Endothelial cell of umbilical vein (primary cell): ENCODE measurements at regions not wholly inside any gene's neighbourhood (a gene's known extent, or its start where the extent isn't known, plus 50 kb on each side); places are given as distances from the start of the nearest gene placed in this dataset.

Source experiments
- BruUV-seq: library from RNA; stranded (reverse); fragments of 400-500 nt; replicated peaks from 2 replicates; lab custom pipeline; 2021; lab: Mats Ljungman, UMichigan
- CTCF ChIA-PET: fragments of 300-600, 350-600 bp; sonication (Branson Sonifier 250); formaldehyde crosslinking; loops from one replicate; lab custom pipeline; 2021; ENCODE audit warnings: antibody characterized with exemption, inconsistent platforms; lab: Charles Lee
- POLR2A ChIA-PET: fragments of 300-600, 350-600 bp; sonication (Branson Sonifier 250); formaldehyde crosslinking; loops from one replicate; lab custom pipeline; 2021; ENCODE audit warnings: antibody characterized with exemption, inconsistent platforms; lab: Charles Lee
- DNase-seq: peaks from one replicate; pipeline ENCODE4 v3.0.0-alpha.2; 2011; ENCODE audit warnings: low read depth, low spot score
- FAIRE-seq: peaks from 2 replicates; lab custom pipeline; 2011; peaks lifted over from hg19 to GRCh38; lab: Jason Lieb, UNC
- H2AFZ ChIP-seq: 2 replicates; pipeline ENCODE4 v1.6.0; 2012; ENCODE audit warnings: low read depth, low read length, control low read depth, inconsistent platforms
- H3K27ac ChIP-seq: 2 replicates; pipeline ENCODE4 v1.5.1; 2011; ENCODE audit warnings: low read depth, mild to moderate bottlenecking, control low read depth, low read length, moderate library complexity; ENCODE audit not compliant: insufficient read depth
- H3K27me3 ChIP-seq, 2 experiments: 2 replicates each; pipeline versions ENCODE4 v1.6.0 to v1.6.1; 2011; ENCODE audit warnings: low read length in 2 of 2, mixed read lengths in 1 of 2; ENCODE audit not compliant: control insufficient read depth in 2 of 2, insufficient read depth in 2 of 2
- H3K36me3 ChIP-seq, 2 experiments: 2 replicates in 1 of 2; 3 replicates in 1 of 2; pipeline ENCODE4 v1.5.1; 2011; ENCODE audit warnings: low read length in 2 of 2, mild to moderate bottlenecking in 1 of 2, moderate library complexity in 1 of 2; ENCODE audit not compliant: control insufficient read depth in 2 of 2, insufficient read depth in 2 of 2; ENCODE audit errors: extremely low read depth in 1 of 2
- H3K4me1 ChIP-seq: 3 replicates; pipeline ENCODE4 v1.5.1; 2011; ENCODE audit warnings: mild to moderate bottlenecking, low read length; ENCODE audit not compliant: control insufficient read depth, insufficient read depth; ENCODE audit errors: extremely low read depth
- H3K4me2 ChIP-seq: 2 replicates; pipeline ENCODE4 v1.6.1; 2011; ENCODE audit warnings: low read length, control low read depth, mixed read lengths; ENCODE audit not compliant: insufficient read depth
- H3K4me3 ChIP-seq, 3 experiments: fragments of 200-600 bp in 1 of 3; sonication (generic), shearing (Covaris generic) in 1 of 3; replicated peaks in 1 of 3; 2 replicates each; pipeline ENCODE4 v1.5.1; 2011 to 2016; ENCODE audit warnings: control low read depth in 3 of 3, low read length in 3 of 3, mild to moderate bottlenecking in 2 of 3, inconsistent platforms in 1 of 3, low read depth in 1 of 3, moderate library complexity in 1 of 3; ENCODE audit not compliant: insufficient read depth in 1 of 3
- H3K79me2 ChIP-seq: 2 replicates; pipeline ENCODE4 v1.6.0; 2012; ENCODE audit warnings: low read length, inconsistent platforms; ENCODE audit not compliant: control insufficient read depth, insufficient read depth
- H3K9ac ChIP-seq: replicated peaks from 2 replicates; pipeline ENCODE3; 2011; ENCODE audit warnings: low read length, control low read depth; ENCODE audit not compliant: insufficient read depth; ENCODE audit errors: extremely low read depth
- H3K9me1 ChIP-seq: replicated peaks from 3 replicates; pipeline ENCODE4 v1.6.0; 2011; ENCODE audit warnings: mild to moderate bottlenecking, low read length; ENCODE audit not compliant: control insufficient read depth, insufficient read depth; ENCODE audit errors: extremely low read depth
- H3K9me3 ChIP-seq: replicated peaks from 2 replicates; pipeline ENCODE4 v1.5.1; 2012; ENCODE audit warnings: low read length, inconsistent platforms; ENCODE audit not compliant: control insufficient read depth, insufficient read depth
- H4K20me1 ChIP-seq: replicated peaks from 2 replicates; pipeline ENCODE3; 2011; ENCODE audit warnings: mild to moderate bottlenecking, low read length; ENCODE audit not compliant: control insufficient read depth, insufficient read depth; ENCODE audit errors: extremely low read depth
- FOS ChIP-seq: IDR thresholded peaks from 2 replicates; pipeline ENCODE4 v1.6.1; 2011; ENCODE audit warnings: mild to moderate bottlenecking, low read length, moderate library complexity, borderline replicate concordance; ENCODE audit not compliant: insufficient read depth
- GATA2 ChIP-seq: IDR thresholded peaks from 2 replicates; pipeline ENCODE4 v1.7.0; 2011; ENCODE audit warnings: low read depth, mild to moderate bottlenecking, moderate library complexity, mixed read lengths, low read length; ENCODE audit not compliant: insufficient read length, insufficient read depth
- JUN ChIP-seq: IDR thresholded peaks from 2 replicates; pipeline ENCODE4 v1.6.1; 2011; ENCODE audit warnings: borderline replicate concordance, low read depth; ENCODE audit not compliant: insufficient read length, insufficient read depth
- MYC ChIP-seq: IDR thresholded peaks from one replicate; pipeline ENCODE4 v1.6.1; 2011; ENCODE audit warnings: mild to moderate bottlenecking, low read depth, low read length
- dilution Hi-C: fragments of 300-500 bp; cut with MboI; formaldehyde crosslinking; loops from one replicate; pipeline ENCODE4 v1.15.0; 2019; ENCODE audit warnings: low sequenced_read_pairs; ENCODE audit not compliant: extremely low pct_ligation_motif_present
- intact Hi-C: fragments of 100-400 bp; cut with micrococcal nuclease; formaldehyde crosslinking; loops from one replicate; pipeline ENCODE4 v1.10.0; 2022
- TF ChIP-seq, protein P1 (sequence below): IDR thresholded peaks from 2 replicates; pipeline ENCODE4 v1.6.1; 2011; ENCODE audit not compliant: insufficient read depth, insufficient read length
- TF ChIP-seq, protein P2 (sequence below), 2 donors: IDR thresholded peaks; 1 replicate in 1 of 2; 2 replicates in 1 of 2; pipeline ENCODE4 v1.5.1; 2011; ENCODE audit warnings: low read length in 2 of 2, mild to moderate bottlenecking in 2 of 2, moderate library complexity in 2 of 2, control low read depth in 1 of 2, inconsistent platforms in 1 of 2, low read depth in 1 of 2; ENCODE audit not compliant: insufficient read depth in 1 of 2; ENCODE audit errors: extremely low read depth in 1 of 2

DNA sequence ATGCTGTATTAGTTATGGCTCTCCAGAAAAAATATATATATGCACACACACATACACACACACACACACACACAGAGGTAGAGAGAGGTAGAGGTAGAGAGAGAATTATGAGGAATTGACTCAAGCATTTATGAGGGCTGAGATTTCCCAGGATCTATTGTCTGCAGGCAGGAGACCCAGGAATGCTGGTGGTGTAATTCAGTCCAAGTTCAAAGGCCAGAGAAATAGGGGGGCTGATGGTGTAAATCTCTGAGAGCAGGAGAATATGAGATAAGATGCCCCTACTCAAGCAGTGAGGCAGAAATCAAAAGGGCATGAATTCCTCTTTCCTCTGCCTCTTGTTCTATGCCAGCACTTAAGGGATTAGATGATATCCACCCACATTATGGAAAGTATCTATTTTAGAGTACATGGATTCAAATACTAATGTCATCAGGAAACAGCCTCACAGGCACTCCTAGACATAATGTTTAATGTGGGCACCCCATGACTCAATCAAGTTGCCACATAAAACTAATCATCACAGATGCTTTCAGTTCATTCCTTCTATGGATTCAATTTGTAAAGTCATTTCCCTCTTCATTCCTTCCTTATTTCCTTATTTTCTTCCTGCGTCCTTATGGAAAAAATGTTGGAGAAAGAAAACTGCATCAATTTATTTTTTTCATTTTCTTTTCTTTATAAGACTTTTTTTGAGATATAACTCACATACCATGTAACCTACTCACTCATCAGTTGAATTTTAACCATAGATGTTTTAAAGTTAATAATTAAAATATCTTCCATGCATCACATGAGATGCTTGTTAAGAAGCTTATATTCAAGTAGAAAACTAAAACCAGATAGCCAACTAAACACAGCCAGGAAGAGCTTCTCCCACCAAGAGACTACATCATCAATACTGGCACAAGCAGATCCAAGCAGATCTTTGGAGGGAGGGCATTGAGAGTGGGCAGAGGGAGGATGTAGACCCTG, 406.2 kb downstream of the MBD2 start:
- Histone ChIP-seq H3K9me3 (peaks cover 5% of the 10 kb centered on the region), H3K4me3 (no peak overlapping the region), H3K27me3 (no peaks in the 10 kb centered on the region), H3K79me2 (no peaks in the 10 kb centered on the region), H4K20me1 (no peaks in the 10 kb centered on the region), H3K9me1 (no peaks in the 10 kb centered on the region), H2AFZ (no peak overlapping the region), H3K4me2 (no peak overlapping the region), H3K4me1 (no peaks in the 10 kb centered on the region), H3K9ac (no peak overlapping the region), H3K27ac (no peak overlapping the region), H3K36me3 (no peaks in the 10 kb centered on the region)
- POLR2A ChIA-PET = no interaction called here
- BruUV-seq = no TSS peak
- TF ChIP-seq MYC (no peak), GATA2 (no peak), FOS (no peak), JUN (no peak)
- TF ChIP-seq, protein P1, sequence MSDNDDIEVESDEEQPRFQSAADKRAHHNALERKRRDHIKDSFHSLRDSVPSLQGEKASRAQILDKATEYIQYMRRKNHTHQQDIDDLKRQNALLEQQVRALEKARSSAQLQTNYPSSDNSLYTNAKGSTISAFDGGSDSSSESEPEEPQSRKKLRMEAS = no peak
- TF ChIP-seq, protein P2, sequence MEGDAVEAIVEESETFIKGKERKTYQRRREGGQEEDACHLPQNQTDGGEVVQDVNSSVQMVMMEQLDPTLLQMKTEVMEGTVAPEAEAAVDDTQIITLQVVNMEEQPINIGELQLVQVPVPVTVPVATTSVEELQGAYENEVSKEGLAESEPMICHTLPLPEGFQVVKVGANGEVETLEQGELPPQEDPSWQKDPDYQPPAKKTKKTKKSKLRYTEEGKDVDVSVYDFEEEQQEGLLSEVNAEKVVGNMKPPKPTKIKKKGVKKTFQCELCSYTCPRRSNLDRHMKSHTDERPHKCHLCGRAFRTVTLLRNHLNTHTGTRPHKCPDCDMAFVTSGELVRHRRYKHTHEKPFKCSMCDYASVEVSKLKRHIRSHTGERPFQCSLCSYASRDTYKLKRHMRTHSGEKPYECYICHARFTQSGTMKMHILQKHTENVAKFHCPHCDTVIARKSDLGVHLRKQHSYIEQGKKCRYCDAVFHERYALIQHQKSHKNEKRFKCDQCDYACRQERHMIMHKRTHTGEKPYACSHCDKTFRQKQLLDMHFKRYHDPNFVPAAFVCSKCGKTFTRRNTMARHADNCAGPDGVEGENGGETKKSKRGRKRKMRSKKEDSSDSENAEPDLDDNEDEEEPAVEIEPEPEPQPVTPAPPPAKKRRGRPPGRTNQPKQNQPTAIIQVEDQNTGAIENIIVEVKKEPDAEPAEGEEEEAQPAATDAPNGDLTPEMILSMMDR (IDR thresholded peaks at IDR 0.05; ENCODE audit: extremely low read depth in 1 of 2, insufficient read depth in 1 of 2, low read depth in 1 of 2, low read length in 2 of 2) = no peak
- FAIRE-seq = no peak
- CTCF ChIA-PET = no interaction called here
- intact Hi-C loops = no loop called here
- DNase-seq = no peak
- dilution Hi-C loops = no loop called here
